Mesenchymal stem cell (in vitro differentiated cells and primary cell): ENCODE measurements at regions not wholly inside any gene's neighbourhood (a gene's known extent, or its start where the extent isn't known, plus 50 kb on each side); places are given as distances from the start of the nearest gene placed in this dataset.
A peak's percentile ranks its signal among the peaks of the same experiment; 100 is the strongest.
"Not testable (repeated sequence)": the region's sequence is repeated elsewhere in the genome, so short reads cannot be mapped to it uniquely, and the experiment has no call there.

Source experiments
- DNase-seq: peaks from one replicate; pipeline ENCODE4 v3.0.0-alpha.2; 2013
- H2AFZ ChIP-seq: one replicate; pipeline ENCODE4 v1.6.1; 2013; ENCODE audit warnings: low read depth, mild to moderate bottlenecking, control low read depth, inconsistent platforms, low read length, moderate library complexity
- H2AK5ac ChIP-seq: 2 replicates; pipeline ENCODE4 v1.6.1; 2013; ENCODE audit warnings: low read length, moderate library complexity, mild to moderate bottlenecking, inconsistent platforms; ENCODE audit not compliant: severe bottlenecking
- H2BK120ac ChIP-seq: one replicate; pipeline ENCODE4 v1.6.1; 2013; ENCODE audit warnings: low read depth, mild to moderate bottlenecking, inconsistent platforms, low read length, moderate library complexity
- H2BK12ac ChIP-seq, 2 experiments: one replicate each; pipeline ENCODE4 v1.6.1; 2013; ENCODE audit warnings: inconsistent platforms in 2 of 2, low read length in 2 of 2, mild to moderate bottlenecking in 2 of 2, moderate library complexity in 2 of 2, control low read depth in 1 of 2
- H2BK15ac ChIP-seq: one replicate; pipeline ENCODE4 v1.6.1; 2013; ENCODE audit warnings: mild to moderate bottlenecking, low read depth, inconsistent platforms; ENCODE audit not compliant: poor library complexity, severe bottlenecking
- H2BK5ac ChIP-seq: 2 replicates; pipeline ENCODE4 v1.6.1; 2013; ENCODE audit warnings: low read depth, mild to moderate bottlenecking, low read length, control low read depth, inconsistent platforms; ENCODE audit not compliant: poor library complexity, severe bottlenecking
- H3K14ac ChIP-seq, 2 experiments: one replicate each; pipeline ENCODE4 v1.6.1; 2013; ENCODE audit warnings: inconsistent platforms in 2 of 2, low read length in 2 of 2, control low read depth in 1 of 2, mild to moderate bottlenecking in 1 of 2, moderate library complexity in 1 of 2
- H3K18ac ChIP-seq, 2 experiments: one replicate each; pipeline ENCODE4 v1.6.1; 2013; ENCODE audit warnings: inconsistent platforms in 2 of 2, low read length in 2 of 2, control low read depth in 1 of 2, low read depth in 1 of 2, mild to moderate bottlenecking in 1 of 2
- H3K23ac ChIP-seq, 2 experiments: one replicate each; pipeline ENCODE4 v1.6.1; 2013; ENCODE audit warnings: inconsistent platforms in 2 of 2, low read length in 2 of 2, mild to moderate bottlenecking in 2 of 2, moderate library complexity in 2 of 2, control low read depth in 1 of 2
- H3K27ac ChIP-seq: 2 replicates; pipeline ENCODE4 v1.5.1; 2013; ENCODE audit warnings: mild to moderate bottlenecking, moderate library complexity, low read length, control low read depth, inconsistent platforms; ENCODE audit not compliant: poor library complexity, severe bottlenecking
- H3K27me3 ChIP-seq, 2 experiments: 2 replicates each; pipeline versions ENCODE4 v1.6.1 to v1.7.0; 2013; ENCODE audit warnings: low read length in 2 of 2, mild to moderate bottlenecking in 2 of 2, moderate library complexity in 2 of 2, control low read depth in 1 of 2, inconsistent platforms in 1 of 2; ENCODE audit not compliant: control insufficient read depth in 1 of 2, insufficient read depth in 1 of 2
- H3K36me3 ChIP-seq, 2 experiments: 2 replicates each; pipeline versions ENCODE4 v1.6.1 to v1.7.0; 2013; ENCODE audit warnings: low read length in 2 of 2, control low read depth in 1 of 2, inconsistent platforms in 1 of 2, low read depth in 1 of 2, mild to moderate bottlenecking in 1 of 2; ENCODE audit not compliant: insufficient read depth in 2 of 2, control insufficient read depth in 1 of 2
- H3K4ac ChIP-seq, 2 experiments: one replicate each; pipeline ENCODE4 v1.6.1; 2013; ENCODE audit warnings: inconsistent platforms in 2 of 2, low read length in 2 of 2, mild to moderate bottlenecking in 2 of 2, moderate library complexity in 2 of 2, control low read depth in 1 of 2, low read depth in 1 of 2
- H3K4me1 ChIP-seq: 2 replicates; pipeline ENCODE4 v1.6.1; 2013; ENCODE audit warnings: low read depth, low read length, control low read depth; ENCODE audit not compliant: control insufficient read depth, insufficient read depth
- H3K4me2 ChIP-seq: 2 replicates; pipeline ENCODE4 v1.6.1; 2013; ENCODE audit warnings: low read length, mild to moderate bottlenecking, inconsistent platforms; ENCODE audit not compliant: poor library complexity, severe bottlenecking
- H3K4me3 ChIP-seq, 2 experiments: 2 replicates each; pipeline versions ENCODE4 v1.5.1 to v1.7.0; 2013; ENCODE audit warnings: low read length in 2 of 2, mild to moderate bottlenecking in 2 of 2, control low read depth in 1 of 2, low read depth in 1 of 2; ENCODE audit not compliant: insufficient read depth in 1 of 2
- H3K79me1 ChIP-seq: replicated peaks from 2 replicates; pipeline ENCODE4 v1.6.1; 2013; ENCODE audit warnings: mild to moderate bottlenecking, control low read depth, low read length, inconsistent platforms; ENCODE audit not compliant: poor library complexity, severe bottlenecking
- H3K9ac ChIP-seq: 2 replicates; pipeline ENCODE4 v1.7.0; 2013; ENCODE audit warnings: mild to moderate bottlenecking, low read length, moderate library complexity
- H3K9me3 ChIP-seq: 2 replicates; pipeline ENCODE4 v1.7.0; 2013; ENCODE audit warnings: mild to moderate bottlenecking, low read length; ENCODE audit not compliant: control insufficient read depth
- H4K8ac ChIP-seq: one replicate; pipeline ENCODE4 v1.6.1; 2013; ENCODE audit warnings: inconsistent platforms, mild to moderate bottlenecking, low read length, moderate library complexity
- H4K91ac ChIP-seq: one replicate; pipeline ENCODE4 v1.6.1; 2013; ENCODE audit warnings: mild to moderate bottlenecking, low read length, inconsistent platforms
- WGBS: methylation state at CpG from one replicate; pipeline ENCODE4 v1.1.7; 2013; ENCODE audit warnings: mixed read lengths; 5-methylcytosine and 5-hydroxymethylcytosine counted together

DNA sequence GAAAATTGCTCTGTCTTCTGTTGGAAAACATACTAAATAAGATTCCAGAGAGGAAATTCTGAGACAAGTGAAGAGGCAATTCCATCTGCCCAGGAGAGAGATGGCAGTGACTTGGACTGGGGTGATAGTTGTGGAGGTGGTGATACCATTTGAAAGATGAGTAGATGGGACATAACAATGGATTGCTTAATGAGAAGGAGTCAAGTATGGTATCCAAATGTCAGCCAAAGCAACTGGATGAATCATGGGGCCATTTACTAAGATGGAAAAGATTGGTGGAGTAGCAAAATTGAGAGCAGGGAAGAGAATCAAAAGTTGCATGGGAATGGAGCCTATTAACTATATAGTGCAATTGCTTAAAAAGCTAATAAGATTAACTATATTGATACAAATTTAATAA, 222.1 kb downstream of the ETAA1 start:
- Histone ChIP-seq H3K4me1 (peaks cover 2% of the 10 kb centered on the region), H3K23ac (no peak overlapping the region), H3K14ac (no peak overlapping the region), H3K9me3 (no peaks in the 10 kb centered on the region), H3K4me2 (no peak overlapping the region), H3K27ac (no peak overlapping the region), H3K18ac (no peak overlapping the region), H3K36me3 (no peaks in the 10 kb centered on the region), H3K79me1 (no peaks in the 10 kb centered on the region), H2BK12ac (peak overlapping the region in 1 of 2 experiments; percentile 42), H3K4ac (no peak overlapping the region), H2AK5ac (no peak overlapping the region), H2BK15ac (no peak overlapping the region), H4K91ac (no peak overlapping the region), H3K9ac (no peak overlapping the region), H3K27me3 (no peaks in the 10 kb centered on the region), H2BK5ac (no peak overlapping the region), H4K8ac (no peak overlapping the region), H3K4me3 (no peak overlapping the region), H2AFZ (no peak overlapping the region), H2BK120ac (no peak overlapping the region)
- no peak for DNase-seq

DNA sequence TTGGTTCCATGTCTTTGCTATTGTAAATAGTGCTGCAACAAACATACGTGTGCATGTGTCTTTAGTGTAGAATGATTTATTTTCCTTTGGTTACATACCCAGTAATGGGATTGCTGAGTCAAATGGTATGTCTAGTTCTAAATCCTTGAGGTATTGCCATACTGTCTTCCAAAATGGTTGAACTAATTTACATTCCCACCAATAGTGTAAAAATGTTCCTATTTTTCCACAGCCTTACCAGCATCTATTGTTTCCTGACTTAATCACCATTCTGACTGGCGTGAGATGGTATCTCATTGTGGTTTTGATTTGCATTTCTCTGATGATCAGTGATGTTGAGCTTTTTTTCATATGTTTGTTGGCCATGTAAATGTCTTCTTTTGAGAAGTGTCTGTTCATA, 226.6 kb downstream of the ETAA1 start:
- H4K91ac ChIP-seq, H3K79me1 ChIP-seq, H3K4me3 ChIP-seq, H3K36me3 ChIP-seq, H2BK15ac ChIP-seq, DNase-seq, H3K18ac ChIP-seq, H2AK5ac ChIP-seq, H3K9me3 ChIP-seq, H3K4me2 ChIP-seq, H3K4ac ChIP-seq, H3K9ac ChIP-seq, H2BK12ac ChIP-seq, H2BK5ac ChIP-seq, H2AFZ ChIP-seq, H3K23ac ChIP-seq, H3K4me1 ChIP-seq, H3K27me3 ChIP-seq, H4K8ac ChIP-seq, H3K14ac ChIP-seq, H3K27ac ChIP-seq, H2BK120ac ChIP-seq: not testable (repeated sequence)
- 100% methylated on average over 2 of the region's 2 CpGs for WGBS

DNA sequence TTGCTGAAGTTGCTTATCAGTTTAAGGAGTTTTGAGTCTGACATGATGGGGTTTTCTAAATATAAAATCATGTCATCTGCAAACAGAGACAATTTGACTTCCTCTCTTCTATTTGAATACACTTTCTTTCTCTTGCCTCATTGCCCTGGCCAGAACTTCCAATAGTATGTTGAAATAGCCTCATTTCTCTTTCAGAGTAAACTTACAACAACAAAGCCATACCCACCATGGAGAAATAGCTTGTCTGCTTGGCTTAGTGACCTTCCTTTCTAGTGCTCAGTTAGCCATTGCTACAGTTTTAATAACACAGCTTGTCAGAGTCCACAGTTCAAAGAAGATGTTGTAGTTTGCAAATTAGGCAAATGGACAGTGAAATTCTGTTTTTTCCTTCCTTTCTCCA, 228.0 kb downstream of the ETAA1 start:
- no peak overlapping the region for H2AK5ac ChIP-seq

DNA sequence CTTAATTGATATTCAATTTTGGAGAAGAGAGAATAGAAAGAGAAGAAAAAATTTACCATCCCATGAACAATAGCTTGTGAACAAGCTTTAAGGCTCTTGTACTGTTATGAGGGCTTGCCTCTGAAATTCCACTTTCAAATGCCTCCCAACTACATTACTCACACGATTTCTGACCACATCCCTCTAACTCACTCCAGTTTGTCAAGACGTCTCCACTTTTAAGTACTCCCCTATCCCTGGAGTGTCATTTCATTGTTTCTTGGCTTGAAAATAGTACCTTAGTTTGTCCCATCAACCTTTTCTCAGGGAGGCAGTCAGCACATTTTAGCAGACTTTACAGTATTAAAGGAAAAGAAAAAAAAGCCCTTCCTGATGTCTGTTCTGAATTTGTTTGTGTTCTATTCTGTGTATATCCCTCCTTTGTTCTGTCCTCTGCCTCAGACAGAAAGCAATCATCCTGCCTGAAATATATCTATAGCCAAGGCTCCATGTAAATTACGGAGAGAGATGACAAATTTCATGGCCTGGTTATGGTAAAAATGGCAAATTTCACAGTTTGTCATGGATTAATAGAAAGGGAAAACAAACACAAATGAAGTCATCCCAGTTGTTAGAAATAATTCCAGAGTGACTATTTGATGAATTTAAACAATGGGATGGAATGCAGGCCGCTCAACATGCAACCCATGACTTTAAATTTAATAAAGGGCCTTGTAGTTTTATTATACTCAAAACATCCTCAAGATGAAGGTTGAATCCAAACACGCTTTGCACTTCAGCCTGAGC, 228.8 kb downstream of the ETAA1 start:
- Histone ChIP-seq H2BK120ac (no peak overlapping the region), H3K18ac (peak overlapping the region in 1 of 2 experiments; percentile 21)
- 53% methylated on average over 5 of the region's 5 CpGs for WGBS

More for the DNA sequence above, 228.0 kb downstream of the ETAA1 start:
- Histone ChIP-seq H3K27ac (no peak overlapping the region), H2BK12ac (no peak overlapping the region), H3K4ac (no peak overlapping the region), H2BK120ac (no peak overlapping the region), H3K36me3 (no peaks in the 10 kb centered on the region), H3K4me3 (peak overlapping the region in 1 of 2 experiments; percentile 35), H3K14ac (no peak overlapping the region), H2BK15ac (no peak overlapping the region), H3K27me3 (no peaks in the 10 kb centered on the region), H2AFZ (no peak overlapping the region), H3K9me3 (no peaks in the 10 kb centered on the region), H4K8ac (no peak overlapping the region), H3K79me1 (no peaks in the 10 kb centered on the region), H4K91ac (no peak overlapping the region), H3K18ac (no peak overlapping the region), H2BK5ac (no peak overlapping the region), H3K9ac (peak overlapping the region; percentile 62), H3K23ac (no peak overlapping the region), H3K4me2 (no peak overlapping the region), H3K4me1 (no peaks in the 10 kb centered on the region)
- peak; percentile 70 for DNase-seq

More for the DNA sequence above, 228.8 kb downstream of the ETAA1 start:
- Histone ChIP-seq H3K9me3 (no peaks in the 10 kb centered on the region), H3K9ac (peak overlapping the region; percentile 62), H3K14ac (peak overlapping the region in 1 of 2 experiments; percentile 36), H3K4me3 (peak overlapping the region in 1 of 2 experiments; percentile 35), H3K36me3 (no peaks in the 10 kb centered on the region), H4K8ac (no peak overlapping the region), H2BK5ac (no peak overlapping the region), H3K23ac (no peak overlapping the region), H3K27me3 (no peaks in the 10 kb centered on the region), H3K4me1 (no peaks in the 10 kb centered on the region), H3K27ac (peak overlapping the region; percentile 35), H2BK12ac (no peak overlapping the region), H4K91ac (no peak overlapping the region), H2AK5ac (no peak overlapping the region), H2BK15ac (no peak overlapping the region), H3K4me2 (no peak overlapping the region), H3K4ac (peak overlapping the region in 1 of 2 experiments; percentile 67), H2AFZ (no peak overlapping the region), H3K79me1 (no peaks in the 10 kb centered on the region)
- peak; percentile 78 for DNase-seq
